ENCODE measurements at regions not wholly inside any gene's neighbourhood (a gene's known extent, or its start where the extent isn't known, plus 50 kb on each side); places are given as distances from the start of the nearest gene placed in this dataset.
A peak's percentile ranks its signal among the peaks of the same experiment; 100 is the strongest.

- TF ChIP-seq ZNF462 (CRISPR knock-in tag; IDR thresholded peaks at IDR 0.05) (no peak), CREB1 (CRISPR knock-in tag; IDR thresholded peaks at IDR 0.05; ENCODE audit: low read depth) (no peak), ZNF331 (CRISPR knock-in tag; IDR thresholded peaks at IDR 0.05; ENCODE audit: low read depth) (no peak)
Measured at GRCh38 chr4:162509333-162509732, 345.5 kb upstream of the FSTL5 start (continued).

GRCh38 chr4:162506253-162506652 is 342.5 kb upstream of the FSTL5 start:
- H2AFZ ChIP-seq, result peak overlapping the region; percentile 15; the same call in 1 of the 2 replicates
- no peak for DNase-seq (ENCODE audit: low spot score)
- H3K27me3 Mint-ChIP-seq (ENCODE audit: insufficient read depth, low read depth, poor library complexity), result no peaks in the 10 kb centered on the region
- no peak for ATAC-seq
- H3F3A ChIP-seq (replicated peaks; ENCODE audit: low read depth), result no peaks in the 10 kb centered on the region
- no peaks in the 10 kb centered on the region for H3K4me1 Mint-ChIP-seq
- no peaks in the 10 kb centered on the region for H3K36me3 Mint-ChIP-seq (ENCODE audit: low read depth)
- no peaks in the 10 kb centered on the region for H3K27me3 ChIP-seq (ENCODE audit: insufficient read depth)
- H3K4me1 ChIP-seq (ENCODE audit: insufficient read depth), result no peaks in the 10 kb centered on the region
- no peaks in the 10 kb centered on the region for H3K36me3 ChIP-seq (ENCODE audit: insufficient read depth)
- H3K9me3 Mint-ChIP-seq, result no peaks in the 10 kb centered on the region
- H3K79me2 ChIP-seq (replicated peaks; ENCODE audit: insufficient read depth), result no peaks in the 10 kb centered on the region
- H3K4me2 ChIP-seq, result no peak overlapping the region
- H3K9me2 ChIP-seq (ENCODE audit: insufficient read depth), result no peaks in the 10 kb centered on the region
- H3K27ac ChIP-seq (ENCODE audit: low read depth), result no peak overlapping the region
- H3K27ac Mint-ChIP-seq, result no peak overlapping the region
- H3K4me3 Mint-ChIP-seq, result no peak overlapping the region
- no peaks in the 10 kb centered on the region for H4K20me1 ChIP-seq (replicated peaks; ENCODE audit: insufficient read depth)
- H3K4me3 ChIP-seq, result no peak overlapping the region
- TF ChIP-seq ZNF462 (CRISPR knock-in tag; IDR thresholded peaks at IDR 0.05) (no peak), ETS1 (IDR thresholded peaks at IDR 0.05) (no peak), EZH2 (IDR thresholded peaks at IDR 0.05; ENCODE audit: low read depth, unreplicated experiment) (no peak), STAT1 (IDR thresholded peaks at IDR 0.05; ENCODE audit: unreplicated experiment) (no peak), ZNF114 (CRISPR knock-in tag; IDR thresholded peaks at IDR 0.05) (no peak), POLR2AphosphoS5 (IDR thresholded peaks at IDR 0.05; ENCODE audit: low read depth) (no peak)
